ENCODE measurements at regions not wholly inside any gene's neighbourhood (a gene's known extent, or its start where the extent isn't known, plus 50 kb on each side); places are given as distances from the start of the nearest gene placed in this dataset.
"Not testable (repeated sequence)": the region's sequence is repeated elsewhere in the genome, so short reads cannot be mapped to it uniquely, and the experiment has no call there.

DNA sequence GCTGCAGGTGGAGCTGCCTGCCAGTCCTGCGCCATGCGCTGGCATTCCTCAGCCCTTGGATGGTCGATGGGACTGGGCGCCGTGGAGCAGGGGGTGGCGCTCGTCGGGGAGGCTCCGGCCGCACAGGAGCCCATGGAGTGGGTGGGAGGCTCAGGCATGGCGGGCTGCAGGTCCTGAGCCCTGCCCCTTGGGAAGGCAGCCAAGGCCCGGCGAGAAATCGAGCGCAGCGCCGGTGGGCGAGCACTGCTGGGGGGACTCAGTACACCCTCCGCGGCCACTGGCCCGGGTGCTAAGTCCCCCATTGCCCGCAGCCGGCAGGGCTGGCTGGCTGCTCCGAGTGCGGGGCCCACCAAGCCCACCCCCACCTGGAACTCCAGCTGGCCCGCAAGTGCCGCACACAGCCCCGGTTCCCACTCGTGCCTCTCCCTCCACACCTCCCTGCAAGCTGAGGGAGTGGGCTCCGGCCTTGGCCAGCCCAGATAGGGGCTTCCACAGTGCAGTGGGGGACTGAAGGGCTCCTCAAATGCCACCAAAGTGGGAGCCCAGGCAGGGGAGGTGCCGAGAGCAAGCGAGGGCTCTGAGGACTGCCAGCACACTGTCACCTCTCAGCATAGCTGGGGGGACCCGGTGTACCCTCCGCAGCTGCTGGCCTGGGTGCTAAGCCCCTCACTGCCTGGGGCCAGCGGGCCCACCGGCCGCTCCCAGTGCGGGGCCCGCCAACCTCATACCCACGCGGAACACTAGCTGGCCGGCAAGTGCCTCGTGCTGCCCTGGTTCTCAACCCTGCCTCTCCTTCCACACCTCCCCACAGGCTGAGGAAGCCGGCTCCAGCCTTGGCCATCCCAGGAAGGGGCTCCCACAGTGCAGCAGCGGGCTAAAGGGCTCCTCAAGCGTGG lies 742.7 kb downstream of the SOCS6 start:
- DNase-seq = not testable (repeated sequence)

- DNase-seq = not testable (repeated sequence)
Measured at GRCh38 chr18:71030085-71030484, 741.2 kb downstream of the SOCS6 start.

DNA sequence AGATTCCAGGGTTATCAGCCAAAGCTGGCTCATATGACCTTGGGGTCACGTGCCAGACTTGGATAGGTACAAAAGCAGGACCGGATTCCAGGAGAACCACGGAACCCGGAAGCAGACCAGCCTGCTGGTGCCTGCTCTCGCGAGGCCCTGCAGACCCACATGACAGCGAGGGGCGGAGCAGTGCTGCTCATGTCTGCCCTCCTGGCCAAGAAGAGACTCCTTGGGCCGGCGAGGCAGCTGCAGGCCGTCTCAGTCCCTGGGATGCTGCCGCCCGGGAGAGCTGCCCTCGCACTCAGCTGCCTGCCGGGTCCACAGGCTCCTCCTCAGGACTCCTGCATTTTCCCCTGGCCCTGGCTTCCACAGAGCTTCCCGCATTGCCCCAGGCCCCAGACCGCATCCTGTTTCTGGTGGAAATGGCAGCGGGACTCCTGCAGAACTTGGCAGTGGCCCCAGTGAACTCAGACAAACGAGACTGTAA lies 739.5 kb downstream of the SOCS6 start:
- no peak for DNase-seq

DNA sequence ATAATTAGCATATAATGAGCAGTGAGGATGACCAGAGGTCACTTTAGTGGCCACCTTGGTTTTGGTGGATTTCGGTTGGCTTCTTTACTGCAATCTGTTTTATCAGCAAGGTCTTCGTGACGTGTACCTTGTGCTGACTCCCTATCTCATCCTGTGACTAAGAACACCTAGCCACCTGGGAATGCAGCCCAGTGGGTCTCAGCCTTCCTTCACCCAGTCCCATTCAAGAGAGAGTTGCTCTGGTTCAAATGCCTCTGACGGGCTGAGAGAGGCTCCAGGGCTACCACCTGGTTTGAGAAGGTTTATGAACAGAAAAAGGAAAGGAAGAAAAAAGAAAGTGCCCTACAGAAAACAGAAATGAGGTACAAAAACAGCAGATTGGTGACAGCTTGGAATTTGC lies 738.7 kb downstream of the SOCS6 start:
- DNase-seq = no peak

DNA sequence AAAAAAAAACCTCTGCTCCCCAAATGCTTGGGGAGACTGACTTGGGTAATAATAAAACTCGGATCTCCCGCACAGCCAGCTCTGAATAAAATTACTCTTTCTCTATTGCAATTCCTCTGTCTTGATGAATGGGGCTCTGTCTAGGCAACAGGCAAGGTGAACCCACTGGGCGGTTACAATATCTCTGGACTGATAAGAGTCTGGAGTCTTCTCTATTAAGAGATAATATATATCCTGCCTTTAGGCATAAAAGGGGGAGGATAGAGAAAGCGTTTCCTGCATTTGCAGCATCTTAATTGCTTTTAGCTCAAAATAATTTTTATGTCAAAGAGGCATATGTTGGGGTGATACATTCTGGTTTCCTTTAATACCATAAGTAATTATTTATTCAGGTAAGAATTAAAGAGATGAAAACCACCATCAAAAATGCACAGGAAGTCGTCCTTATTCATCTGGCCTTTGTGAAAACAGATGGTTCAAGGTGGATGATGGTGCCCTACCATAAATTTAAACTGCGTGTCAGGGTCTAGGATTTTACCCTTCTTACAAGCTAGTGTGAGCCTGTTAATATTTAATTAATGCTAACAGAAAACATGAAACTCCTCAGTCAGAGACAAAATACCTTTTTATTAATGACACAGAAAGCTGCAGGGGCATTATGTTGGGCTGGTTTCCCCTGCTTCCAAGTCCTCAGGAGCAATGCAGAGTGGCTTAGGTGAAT lies 736.8 kb downstream of the SOCS6 start:
- no peak for DNase-seq

GRCh38 chr18:71022389-71022788 lies 733.5 kb downstream of the SOCS6 start:
- no peak for DNase-seq

DNA sequence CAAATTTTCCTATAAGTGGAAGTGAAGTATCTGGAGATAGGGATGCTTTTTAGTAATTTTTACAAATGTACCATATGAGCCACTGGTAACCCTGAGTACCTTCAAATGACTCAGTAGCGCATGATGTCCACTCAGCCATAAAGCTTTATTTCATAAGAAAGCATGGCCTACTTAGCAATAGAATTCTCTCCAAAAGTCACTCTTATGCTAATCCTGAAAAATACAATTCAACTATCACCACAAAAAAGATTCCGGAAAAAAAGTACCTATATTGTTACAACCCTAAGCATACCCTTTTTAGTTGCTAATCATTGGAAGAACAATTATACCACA lies 732.2 kb downstream of the SOCS6 start:
- DNase-seq = no peak

GRCh38 chr18:71020342-71021029 lies 731.6 kb downstream of the SOCS6 start:
- no peak for DNase-seq

DNA sequence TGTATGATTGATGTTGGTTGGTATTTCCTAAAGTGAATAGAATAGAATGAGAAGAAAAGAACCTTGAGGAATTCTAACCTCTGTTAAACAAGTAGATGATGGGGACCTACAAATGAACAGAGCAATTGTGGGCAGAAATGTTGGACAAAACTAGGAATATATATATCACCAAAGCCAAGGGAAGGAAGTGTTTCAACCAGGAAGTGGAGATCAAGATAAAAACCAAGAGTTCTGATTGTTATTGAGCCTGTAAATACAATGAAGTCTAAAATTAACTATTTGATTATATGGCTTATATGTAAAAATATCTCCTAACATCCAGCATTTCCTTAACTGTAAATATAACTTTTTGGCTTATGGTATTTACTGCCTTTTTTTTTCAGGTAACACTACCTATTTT lies 730.0 kb downstream of the SOCS6 start:
- no peak for DNase-seq

DNA sequence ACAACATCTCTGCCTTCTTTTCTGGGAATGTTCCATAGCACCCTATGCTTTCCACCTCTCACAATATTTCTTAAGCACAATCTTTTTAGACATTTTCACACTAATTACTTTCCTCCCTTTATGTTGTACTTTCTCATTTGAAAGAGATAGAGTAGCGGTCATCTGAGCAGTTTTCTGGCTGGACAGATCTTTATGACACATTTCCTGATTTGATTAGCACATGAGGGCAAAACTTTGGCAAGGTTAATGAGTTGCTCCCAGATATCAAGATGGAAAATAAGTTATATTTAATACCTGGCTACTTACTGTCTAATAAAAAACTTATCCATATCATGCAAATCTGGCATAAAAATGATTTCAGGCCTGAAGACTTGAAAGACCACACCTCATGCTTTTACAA lies 723.9 kb downstream of the SOCS6 start:
- no peak for DNase-seq

- no peak for DNase-seq
Measured at GRCh38 chr18:71011389-71011788, 722.5 kb downstream of the SOCS6 start.

GRCh38 chr18:71008257-71008656 lies 719.4 kb downstream of the SOCS6 start:
- no peak for DNase-seq

- no peak for DNase-seq
Measured at GRCh38 chr18:71001597-71001996, 712.8 kb downstream of the SOCS6 start.

DNA sequence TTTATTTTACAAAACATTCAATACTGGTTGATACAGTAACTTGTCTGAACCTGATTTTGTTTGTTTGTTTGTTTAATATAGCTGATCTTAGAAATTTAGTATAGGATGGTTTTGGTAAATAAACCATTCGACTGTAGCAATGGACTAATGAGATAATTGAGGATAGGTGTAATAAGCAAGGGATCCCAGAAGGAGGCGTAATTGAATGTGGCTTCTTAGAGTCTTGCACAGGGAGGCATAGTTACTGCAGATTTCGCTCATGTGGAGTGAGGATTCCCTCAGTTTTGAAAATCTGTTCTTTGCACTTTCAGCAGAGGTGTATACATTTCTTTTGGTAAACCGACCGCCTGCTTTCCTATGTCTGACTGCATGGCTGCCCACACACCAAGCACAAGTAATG lies 709.6 kb downstream of the SOCS6 start:
- no peak for DNase-seq

DNA sequence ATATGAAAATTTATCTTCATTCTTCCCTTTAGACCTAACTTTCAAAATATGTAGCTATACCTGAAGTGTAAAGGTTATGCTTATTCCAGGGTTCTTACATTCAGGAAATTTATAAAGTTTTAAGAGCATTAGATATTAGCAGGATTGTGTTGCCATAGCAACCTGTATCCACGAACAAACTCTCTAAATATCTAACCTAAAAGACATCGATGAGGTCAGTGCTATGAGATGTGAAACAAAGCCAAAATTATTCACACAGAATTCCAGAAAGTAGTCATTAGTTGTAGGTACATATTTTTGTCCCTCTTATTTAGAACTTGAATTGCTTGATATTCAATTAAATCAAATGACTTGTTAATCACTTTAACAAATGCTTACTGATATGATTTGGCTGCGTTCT lies 705.3 kb downstream of the SOCS6 start:
- DNase-seq = no peak

- DNase-seq = no peak
Measured at GRCh38 chr18:70991577-70991976, 702.7 kb downstream of the SOCS6 start.

DNA sequence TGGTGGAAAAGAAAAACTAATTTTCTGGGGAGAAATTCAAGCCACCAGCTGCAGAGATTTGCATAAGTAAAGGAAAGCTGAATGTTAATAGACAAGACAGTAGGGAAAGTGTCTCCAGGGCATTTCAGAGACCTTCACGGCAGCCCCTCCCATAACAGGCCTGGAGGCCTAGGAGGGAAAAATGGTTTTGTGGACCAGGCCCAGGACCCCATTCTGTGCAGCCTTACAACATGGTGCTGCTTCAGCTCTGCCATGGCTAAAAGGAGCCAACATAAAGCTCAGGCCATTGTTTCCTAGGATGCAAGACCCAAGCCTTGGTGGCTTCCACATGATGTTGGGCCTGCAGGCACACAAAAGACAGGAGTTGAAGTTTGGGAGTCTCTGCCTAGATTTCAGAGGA lies 697.1 kb downstream of the SOCS6 start:
- no peak for DNase-seq

DNA sequence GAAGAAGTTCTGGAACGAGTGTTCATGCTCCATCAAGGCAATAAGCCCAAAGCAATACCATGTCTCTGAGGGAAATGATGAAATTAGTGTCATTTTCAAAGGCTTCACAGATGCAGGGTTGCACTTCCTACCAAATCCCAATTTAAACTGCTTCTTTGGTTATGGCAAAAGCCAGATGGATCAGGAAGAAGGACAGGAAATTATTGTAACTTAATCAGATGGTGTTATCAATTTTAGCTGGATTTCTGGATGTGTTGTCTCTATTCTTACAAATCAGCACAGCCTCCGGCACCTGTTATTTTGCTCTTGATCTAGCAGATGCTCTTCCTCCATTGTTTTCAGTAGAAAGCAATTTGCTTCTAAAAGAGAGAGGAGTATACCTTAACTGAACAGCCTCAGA lies 693.4 kb downstream of the SOCS6 start:
- DNase-seq = no peak

GRCh38 chr18:70981400-70982140 lies 692.7 kb downstream of the SOCS6 start:
- DNase-seq = no peak

GRCh38 chr18:70973626-70974025 lies 684.8 kb downstream of the SOCS6 start:
- DNase-seq = no peak

DNA sequence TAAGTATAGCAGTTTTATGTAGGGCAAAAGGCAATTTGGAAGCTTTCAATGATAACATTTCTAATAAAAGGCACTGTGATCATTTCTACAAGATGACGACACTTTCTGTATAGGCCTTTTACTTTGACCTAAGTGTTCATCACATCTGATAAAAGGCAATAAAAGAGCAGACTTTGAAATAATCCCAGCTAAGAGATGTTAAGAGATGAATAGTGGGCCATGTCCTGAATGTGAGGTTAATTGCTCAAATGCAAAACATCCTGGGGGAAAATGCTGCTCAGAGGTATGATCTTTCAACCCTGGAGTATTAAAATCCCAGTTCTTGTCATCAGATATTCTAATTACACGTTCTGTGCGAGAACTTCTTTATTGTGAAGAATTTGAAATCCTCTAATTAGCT lies 677.6 kb downstream of the SOCS6 start:
- DNase-seq = no peak

DNA sequence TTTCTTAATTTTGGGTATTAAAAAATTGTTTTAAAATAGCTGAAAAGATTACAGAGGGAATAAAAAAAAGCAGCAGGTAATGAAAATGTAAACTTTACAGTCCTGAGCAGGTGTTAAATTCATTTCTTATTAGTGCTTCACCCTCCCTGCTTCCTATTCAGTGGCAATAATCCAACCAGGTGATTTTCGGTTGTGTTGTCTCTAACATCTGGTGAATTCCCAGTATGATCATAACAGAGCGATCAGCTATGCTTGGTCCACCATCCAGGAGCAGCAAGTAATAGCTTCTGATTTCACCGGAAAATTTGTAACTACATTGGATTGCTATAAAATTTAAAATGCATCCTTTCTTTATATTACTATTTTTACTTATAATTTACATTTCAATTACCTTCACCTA lies 673.1 kb downstream of the SOCS6 start:
- DNase-seq = no peak

DNA sequence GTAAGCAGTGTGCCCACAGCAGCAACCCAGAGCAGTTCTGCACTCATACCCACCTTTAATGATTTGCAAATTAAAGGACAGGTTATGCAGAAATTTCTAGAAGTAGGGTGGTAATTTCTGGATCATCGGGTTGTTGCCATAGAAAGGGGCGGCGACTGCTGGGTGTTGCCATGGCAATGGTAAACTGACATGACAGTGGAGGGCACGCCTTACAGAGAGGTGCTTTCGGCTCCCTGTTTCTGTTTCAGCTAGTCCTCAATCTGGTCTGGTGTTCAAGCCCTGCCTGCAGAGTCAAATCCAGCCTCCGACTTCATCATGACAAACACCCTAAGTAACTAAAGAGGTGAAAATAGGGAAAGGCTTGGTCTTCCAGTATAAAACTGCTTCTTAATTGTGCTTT lies 667.7 kb downstream of the SOCS6 start:
- no peak for DNase-seq

All from activated CD4-positive, alpha-beta T cell treated with anti-CD3 and anti-CD28 coated beads, Interleukin-10, Interleukin-2, amounts not matched to agents 100 ng/mL and 50 ng/mL, durations not matched to agents 16 hours and 8 hours (primary cell).